Lower lobe of right lung (tissue), 2 donors: ENCODE measurements at regions not wholly inside any gene's neighbourhood (a gene's known extent, or its start where the extent isn't known, plus 50 kb on each side); places are given as distances from the start of the nearest gene placed in this dataset.

Source experiments
- ATAC-seq, 2 donors: fragments of 200-7000 bp; cut with Tn5 transposase; one replicate each; pipeline ENCODE4 v1.9.1; 2020 to 2022; ENCODE audit warnings: mild to moderate bottlenecking in 2 of 2, moderate library complexity in 2 of 2
- DNase-seq: peaks from one replicate; pipeline ENCODE4 v3.0.0-alpha.2; 2020
- H3K27ac ChIP-seq: fragments of 200-600 bp; one replicate; pipeline ENCODE4 v1.8.0; 2022
- H3K27me3 ChIP-seq: fragments of 200-600 bp; one replicate; pipeline ENCODE4 v1.8.0; 2022; ENCODE audit warnings: low read depth
- H3K36me3 ChIP-seq: fragments of 200-600 bp; one replicate; pipeline ENCODE4 v1.8.0; 2022; ENCODE audit warnings: mild to moderate bottlenecking
- H3K4me1 ChIP-seq: fragments of 200-600 bp; one replicate; pipeline ENCODE4 v1.8.0; 2022
- H3K4me3 ChIP-seq: fragments of 200-600 bp; one replicate; pipeline ENCODE4 v1.8.0; 2022; ENCODE audit warnings: mild to moderate bottlenecking
- H3K9me3 ChIP-seq: fragments of 200-600 bp; one replicate; pipeline ENCODE4 v1.8.0; 2022
- CTCF ChIP-seq: fragments of 200-600 bp; IDR thresholded peaks from one replicate; pipeline ENCODE4 v1.8.0; 2022; ENCODE audit warnings: antibody characterized with exemption, mild to moderate bottlenecking
- intact Hi-C: fragments of 100-400 bp; cut with DNase I; formaldehyde crosslinking; loops from one replicate; pipeline ENCODE4 v1.11.0; 2022
- donor health status: DM: no; HTN: yes; CAD: no; lungs with severe emphysema.

- intact Hi-C loops = no loop called here
- H3K9me3 ChIP-seq = no peaks in the 10 kb centered on the region
- H3K4me3 ChIP-seq = no peak overlapping the region
- no peaks in the 10 kb centered on the region for H3K4me1 ChIP-seq
- DNase-seq = no peak
- no peaks in the 10 kb centered on the region for H3K36me3 ChIP-seq
- H3K27me3 ChIP-seq = no peaks in the 10 kb centered on the region
- ATAC-seq = peak; percentile 51 to 61
- no peak for TF ChIP-seq CTCF
- no peak overlapping the region for H3K27ac ChIP-seq
Measured at GRCh38 chr18:26640541-26640940, 92.2 kb upstream of the KCTD1 start.

- Histone ChIP-seq H3K36me3 (no peaks in the 10 kb centered on the region), H3K27ac (no peak overlapping the region), H3K4me3 (no peak overlapping the region), H3K27me3 (no peaks in the 10 kb centered on the region), H3K4me1 (no peaks in the 10 kb centered on the region), H3K9me3 (no peaks in the 10 kb centered on the region)
- ATAC-seq (no peak), DNase-seq (no peak)
- no peak for TF ChIP-seq CTCF
- intact Hi-C loops = no loop called here
Measured at GRCh38 chr18:26639149-26639548, 90.8 kb upstream of the KCTD1 start.

GRCh38 chr18:26637983-26638382 lies 89.6 kb upstream of the KCTD1 start:
- Histone ChIP-seq H3K4me1 (no peaks in the 10 kb centered on the region), H3K27ac (no peak overlapping the region), H3K36me3 (no peaks in the 10 kb centered on the region), H3K9me3 (no peaks in the 10 kb centered on the region), H3K27me3 (no peaks in the 10 kb centered on the region), H3K4me3 (no peak overlapping the region)
- intact Hi-C loops = no loop called here
- DNase-seq = no peak
- no peak for ATAC-seq
- TF ChIP-seq CTCF = no peak

GRCh38 chr18:26637324-26637723 lies 89.0 kb upstream of the KCTD1 start:
- no peak overlapping the region for H3K4me3 ChIP-seq
- no peak for DNase-seq
- H3K9me3 ChIP-seq = no peaks in the 10 kb centered on the region
- no peaks in the 10 kb centered on the region for H3K4me1 ChIP-seq
- TF ChIP-seq CTCF = no peak
- no peak overlapping the region for H3K27ac ChIP-seq
- intact Hi-C loops = no loop called here
- no peak for ATAC-seq
- no peaks in the 10 kb centered on the region for H3K27me3 ChIP-seq
- H3K36me3 ChIP-seq = no peaks in the 10 kb centered on the region

GRCh38 chr18:26635466-26635865 lies 87.1 kb upstream of the KCTD1 start:
- Histone ChIP-seq H3K4me3 (no peak overlapping the region), H3K36me3 (no peaks in the 10 kb centered on the region), H3K4me1 (no peaks in the 10 kb centered on the region), H3K27ac (no peak overlapping the region), H3K27me3 (no peaks in the 10 kb centered on the region), H3K9me3 (no peaks in the 10 kb centered on the region)
- TF ChIP-seq CTCF = no peak
- ATAC-seq (no peak), DNase-seq (no peak)
- intact Hi-C loops = no loop called here

- Histone ChIP-seq H3K4me3 (no peak overlapping the region), H3K27ac (no peak overlapping the region), H3K9me3 (no peaks in the 10 kb centered on the region), H3K4me1 (no peaks in the 10 kb centered on the region), H3K36me3 (no peaks in the 10 kb centered on the region), H3K27me3 (no peaks in the 10 kb centered on the region)
- DNase-seq (no peak), ATAC-seq (no peak)
- TF ChIP-seq CTCF = no peak
- intact Hi-C loops = no loop called here
Measured at GRCh38 chr18:26634631-26635030, 86.3 kb upstream of the KCTD1 start.
